Heart left ventricle (tissue), 16 donors: ENCODE measurements at regions not wholly inside any gene's neighbourhood (a gene's known extent, or its start where the extent isn't known, plus 50 kb on each side); places are given as distances from the start of the nearest gene placed in this dataset.

Source experiments
- ATAC-seq, 4 donors: fragments of 200-7000 bp; cut with Tn5 transposase; one replicate each; pipeline ENCODE4 v1.9.1; 2020 to 2022; ENCODE audit warnings: moderate library complexity in 4 of 4, mild to moderate bottlenecking in 3 of 4, moderate number of reproducible peaks in 1 of 4
- DNase-seq, 5 donors: peaks; one replicate each; pipeline ENCODE4 v3.0.0-alpha.2; 2020
- H3K27ac ChIP-seq, 12 donors: fragments of 200-600 bp; sonication (generic) in 4 of 12; one replicate each; pipeline versions ENCODE4 v1.5.0 to v1.8.0; 2016 to 2022; ENCODE audit warnings: mild to moderate bottlenecking in 2 of 12
- H3K27me3 ChIP-seq, 9 donors: fragments of 200-600 bp; sonication (generic) in 2 of 9; one replicate each; pipeline versions ENCODE4 v1.5.1 to v1.8.0; 2016 to 2022; ENCODE audit warnings: mild to moderate bottlenecking in 3 of 9
- H3K36me3 ChIP-seq, 9 donors: fragments of 200-600 bp; sonication (generic) in 2 of 9; one replicate each; pipeline versions ENCODE4 v1.5.0 to v1.8.0; 2018 to 2022; ENCODE audit warnings: mild to moderate bottlenecking in 2 of 9
- H3K4me1 ChIP-seq, 12 donors: fragments of 200-600 bp; sonication (generic) in 4 of 12; one replicate each; pipeline versions ENCODE4 v1.5.0 to v1.8.0; 2016 to 2022; ENCODE audit warnings: mild to moderate bottlenecking in 3 of 12
- H3K4me3 ChIP-seq, 12 donors: fragments of 200-600 bp; sonication (generic) in 4 of 12; one replicate each; pipeline versions ENCODE4 v1.5.0 to v1.8.0; 2017 to 2022; ENCODE audit warnings: mild to moderate bottlenecking in 9 of 12, moderate library complexity in 4 of 12
- H3K9me3 ChIP-seq, 12 donors: fragments of 200-600 bp; sonication (generic) in 4 of 12; one replicate each; pipeline versions ENCODE4 v1.5.0 to v1.8.0; 2016 to 2022; ENCODE audit warnings: mild to moderate bottlenecking in 1 of 12
- POLR2A ChIP-seq, 2 donors: fragments of 450-650 bp; IDR thresholded peaks; one replicate each; pipeline ENCODE4 v1.6.1; 2017; ENCODE audit warnings: antibody characterized with exemption in 2 of 2, mild to moderate bottlenecking in 2 of 2, moderate library complexity in 2 of 2
- WGBS, 4 donors: extraction: QIAGEN DNeasy Blood & Tissue Kit in 2 of 4; methylation state at CpG; one replicate each; pipeline versions ENCODE4 v1.1.5 to v1.1.7; 2013 to 2018; 5-methylcytosine and 5-hydroxymethylcytosine counted together
- intact Hi-C, 10 donors: fragments of 100-400 bp; cut with DNase I; formaldehyde crosslinking; loops; one replicate each; pipeline versions ENCODE4 v1.11.1 to v1.14.2; 2022
- TF ChIP-seq, protein P1 (sequence below), 12 donors: fragments of 200-600 bp; sonication (generic) in 4 of 12; IDR thresholded peaks; one replicate each; pipeline versions ENCODE4 v1.5.0 to v1.8.0; 2018 to 2022; ENCODE audit warnings: antibody characterized with exemption in 12 of 12, mild to moderate bottlenecking in 5 of 12
- donor health status: ischemic (EF 13 %, LVEDD 7.1; RV severe dilation, severe dysfunction).
- donor health status: healthy with polysubstance abuse.
- donor health status: DM: no; HTN: yes; CAD: no.
- donor health status: DM: no; HTN: no; CAD: no.
- donor health status: ischemic (EF 25% LVEDD 6.9; RV normal size, moderate dysfunction).
- donor health status: ischemic (EF 25% LVEDD 5.7; RV mildly dilated, moderate dysfunction).
- donor health status: healthy.
- donor health status: DM: yes; HTN: yes; CAD: no.
- donor health status: ischemic (EF 35%, LVEDD 5.7; RV mildly dilated, moderate dysfunction).
- donor health status: nonischemic (EF 11% LVEDD 7.7; RV severe dilation, severe dysfunction).
- donor health status: DM: yes; HTN: yes; CAD: no.
- donor health status: PGD.
- donor health status: ischemic (EF 29% LVEDD 5.4; RV normal size, mild dysfunction).
- donor health status: nonischemic (EF 23%, LVEDD 6.1; RV moderate dilation, normal function).

DNA sequence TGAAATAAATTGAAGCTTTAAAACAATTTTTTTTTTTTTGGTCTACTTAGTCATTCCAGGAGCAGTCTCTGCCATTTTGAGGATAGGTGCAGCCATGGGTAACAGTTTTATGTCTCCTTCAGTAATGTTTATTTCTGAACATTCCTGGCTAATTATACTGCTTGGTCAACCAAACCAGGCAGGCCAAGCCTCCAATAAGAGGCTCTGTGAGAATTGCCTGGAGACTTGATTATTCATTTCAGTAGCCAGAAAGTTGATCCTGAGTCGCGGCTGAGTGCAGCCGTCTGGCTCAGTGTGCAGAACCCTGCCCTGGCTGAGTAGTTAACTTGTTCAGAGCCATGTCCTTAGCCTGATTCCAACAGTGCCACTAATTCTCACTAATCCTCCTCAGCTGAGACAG lies 364.0 kb upstream of the FAT3 start:
- H3K27me3 ChIP-seq: no peaks in the 10 kb centered on the region
- H3K4me3 ChIP-seq: no peak overlapping the region
- H3K4me1 ChIP-seq: no peaks in the 10 kb centered on the region
- no peaks in the 10 kb centered on the region for H3K36me3 ChIP-seq
- TF ChIP-seq, protein P1, sequence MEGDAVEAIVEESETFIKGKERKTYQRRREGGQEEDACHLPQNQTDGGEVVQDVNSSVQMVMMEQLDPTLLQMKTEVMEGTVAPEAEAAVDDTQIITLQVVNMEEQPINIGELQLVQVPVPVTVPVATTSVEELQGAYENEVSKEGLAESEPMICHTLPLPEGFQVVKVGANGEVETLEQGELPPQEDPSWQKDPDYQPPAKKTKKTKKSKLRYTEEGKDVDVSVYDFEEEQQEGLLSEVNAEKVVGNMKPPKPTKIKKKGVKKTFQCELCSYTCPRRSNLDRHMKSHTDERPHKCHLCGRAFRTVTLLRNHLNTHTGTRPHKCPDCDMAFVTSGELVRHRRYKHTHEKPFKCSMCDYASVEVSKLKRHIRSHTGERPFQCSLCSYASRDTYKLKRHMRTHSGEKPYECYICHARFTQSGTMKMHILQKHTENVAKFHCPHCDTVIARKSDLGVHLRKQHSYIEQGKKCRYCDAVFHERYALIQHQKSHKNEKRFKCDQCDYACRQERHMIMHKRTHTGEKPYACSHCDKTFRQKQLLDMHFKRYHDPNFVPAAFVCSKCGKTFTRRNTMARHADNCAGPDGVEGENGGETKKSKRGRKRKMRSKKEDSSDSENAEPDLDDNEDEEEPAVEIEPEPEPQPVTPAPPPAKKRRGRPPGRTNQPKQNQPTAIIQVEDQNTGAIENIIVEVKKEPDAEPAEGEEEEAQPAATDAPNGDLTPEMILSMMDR (IDR thresholded peaks at IDR 0.05): no peak
- TF ChIP-seq POLR2A (IDR thresholded peaks at IDR 0.05): no peak
- intact Hi-C loops: no loop called here
- no peak for ATAC-seq
- WGBS, 4 donors: 49 to 84% (median 54%) methylated on average over 3 of the region's 3 CpGs
- no peak overlapping the region for H3K27ac ChIP-seq
- no peaks in the 10 kb centered on the region for H3K9me3 ChIP-seq
- DNase-seq: no peak

DNA sequence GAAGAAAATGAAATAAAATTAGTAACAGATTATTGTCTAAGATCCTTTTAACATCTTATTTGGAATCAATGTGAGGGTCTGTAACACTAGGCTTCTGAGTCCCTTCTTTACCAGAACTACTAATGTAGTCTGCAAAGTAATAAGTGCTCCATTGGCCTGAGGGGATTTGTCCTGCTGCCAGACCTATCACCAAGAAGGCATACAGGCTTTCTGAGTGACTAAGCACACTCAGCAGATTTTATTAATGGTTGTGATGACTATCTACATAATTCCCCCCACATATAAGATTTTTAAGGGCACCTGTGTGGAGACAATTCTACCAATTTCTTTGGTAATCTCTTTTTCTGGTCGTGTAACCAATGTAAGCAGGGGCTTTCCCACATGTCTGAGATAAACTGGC lies 365.0 kb upstream of the FAT3 start:
- H3K27me3 ChIP-seq: no peaks in the 10 kb centered on the region
- H3K27ac ChIP-seq: no peak overlapping the region
- H3K9me3 ChIP-seq: no peaks in the 10 kb centered on the region
- no peaks in the 10 kb centered on the region for H3K36me3 ChIP-seq
- ATAC-seq (no peak), DNase-seq (no peak)
- TF ChIP-seq, protein P1 (IDR thresholded peaks at IDR 0.05): no peak
- no peak for TF ChIP-seq POLR2A (IDR thresholded peaks at IDR 0.05)
- H3K4me1 ChIP-seq: no peaks in the 10 kb centered on the region
- WGBS, 4 donors: 67 to 86% (median 75%) methylated on average over 1 of the region's 1 CpG
- H3K4me3 ChIP-seq: no peak overlapping the region
- intact Hi-C loops: loop anchor here in 1 of 10 donors (10.0 kb wide), 1 partner anchor 65 kb away; no protein-coding TSS in a partner anchor

DNA sequence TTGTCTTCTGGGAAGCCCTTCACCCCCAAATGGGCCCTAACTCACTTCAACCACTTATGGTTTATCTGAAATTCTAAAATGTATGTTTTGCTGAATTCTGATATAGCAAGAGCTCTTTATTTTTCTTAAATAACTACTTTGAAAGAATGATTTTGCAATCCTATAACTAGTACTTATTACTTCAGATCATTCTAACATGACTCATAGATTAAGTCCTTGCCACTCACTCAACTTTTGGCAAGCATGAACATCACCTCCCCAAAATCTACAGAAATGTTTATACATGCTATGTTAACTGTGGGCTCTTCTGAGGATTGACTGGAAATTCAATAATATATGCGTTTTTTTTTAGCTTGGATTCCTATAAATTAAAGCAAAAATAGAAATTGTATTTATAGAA lies 367.4 kb upstream of the FAT3 start:
- Histone ChIP-seq H3K27ac (peak overlapping the region in 1 of 12 donors; percentile 13), H3K27me3 (no peaks in the 10 kb centered on the region), H3K4me1 (peaks cover 0 to under 1% (median 0%) of the 10 kb centered on the region in 12 donors), H3K4me3 (no peak overlapping the region), H3K36me3 (no peaks in the 10 kb centered on the region), H3K9me3 (no peaks in the 10 kb centered on the region)
- ATAC-seq: no peak
- intact Hi-C loops: loop anchor here in 1 of 10 donors (10.0 kb wide), 1 partner anchor 62 kb away; no protein-coding TSS in a partner anchor
- 57 to 84% (median 66%) methylated on average over 1 of the region's 1 CpG for WGBS, 4 donors
- TF ChIP-seq POLR2A (IDR thresholded peaks at IDR 0.05): no peak
- TF ChIP-seq, protein P1 (IDR thresholded peaks at IDR 0.05): no peak
- DNase-seq: no peak

DNA sequence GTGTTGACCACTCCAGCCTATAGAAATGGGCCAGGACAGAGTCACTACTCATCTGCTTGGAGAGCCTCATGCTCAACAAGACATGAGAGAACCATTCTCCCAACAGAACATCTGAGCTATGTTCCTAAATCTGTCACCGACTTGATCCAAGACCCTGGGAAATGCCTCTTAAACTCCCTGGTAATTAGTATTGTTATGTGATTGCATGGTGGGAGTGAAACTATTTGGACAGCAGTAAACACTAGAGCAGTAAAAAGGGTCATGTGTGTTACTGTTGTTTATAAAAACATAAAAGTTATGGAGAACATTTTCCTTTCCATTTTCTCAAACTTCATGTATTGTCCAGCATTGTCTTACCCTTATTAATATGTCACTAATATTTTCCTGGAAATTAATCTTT lies 369.8 kb upstream of the FAT3 start:
- DNase-seq (no peak), ATAC-seq (no peak)
- Histone ChIP-seq H3K27me3 (no peaks in the 10 kb centered on the region), H3K36me3 (no peaks in the 10 kb centered on the region), H3K4me1 (peaks cover 0 to 6% (median 0%) of the 10 kb centered on the region in 12 donors), H3K27ac (no peak overlapping the region), H3K9me3 (no peaks in the 10 kb centered on the region), H3K4me3 (no peak overlapping the region)
- WGBS, 4 donors: 95 to 100% (median 98%) methylated on average over 1 of the region's 1 CpG
- no peak for TF ChIP-seq POLR2A (IDR thresholded peaks at IDR 0.05)
- TF ChIP-seq, protein P1 (IDR thresholded peaks at IDR 0.05): no peak
- intact Hi-C loops: loop anchor here in 1 of 10 donors (10.0 kb wide), 1 partner anchor 60 kb away; no protein-coding TSS in a partner anchor
